ENCODE measurements at regions not wholly inside any gene's neighbourhood (a gene's known extent, or its start where the extent isn't known, plus 50 kb on each side); places are given as distances from the start of the nearest gene placed in this dataset.

DNA sequence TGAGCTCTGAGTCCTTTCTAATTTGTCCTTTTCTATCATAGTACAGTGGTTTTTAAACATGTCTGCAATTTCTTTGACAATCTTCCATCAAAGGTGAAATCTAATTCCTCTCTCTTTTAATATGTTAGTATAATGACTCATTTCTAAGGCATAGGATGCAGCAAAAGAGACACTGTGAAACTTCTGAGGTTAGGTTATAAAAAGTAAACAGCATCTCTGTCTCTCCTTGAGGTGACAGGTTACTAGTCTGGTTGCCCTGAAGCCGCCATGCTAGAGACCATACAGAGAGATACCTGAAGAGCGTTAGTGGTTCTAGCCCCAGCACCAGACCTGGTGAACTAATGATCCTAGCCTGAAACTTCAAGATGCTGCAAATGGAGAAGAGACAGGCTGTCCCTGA lies 114.3 kb downstream of the PPM1A start:
- Histone ChIP-seq H3K27ac (ENCODE audit: insufficient read depth in 1 of 2, low read depth in 1 of 2, low read length in 2 of 2, poor library complexity in 1 of 2, severe bottlenecking in 2 of 2) (no peak overlapping the region), H3K36me3 (ENCODE audit: control insufficient read depth in 4 of 4, insufficient read depth in 4 of 4, low read length in 3 of 4) (no peaks in the 10 kb centered on the region), H3K27me3 (replicated peaks in 2 of 5; ENCODE audit: control insufficient read depth in 4 of 5, insufficient read depth in 5 of 5, low read length in 4 of 5) (peaks cover 0 to 5% (median 0%) of the 10 kb centered on the region in 5 experiments), H3K4me1 (ENCODE audit: control extremely low read depth in 1 of 4, control insufficient read depth in 4 of 4, insufficient read depth in 4 of 4, low read length in 3 of 4) (no peaks in the 10 kb centered on the region), H3K4me3 (ENCODE audit: control insufficient read depth in 1 of 7, extremely low read depth in 1 of 7, insufficient read depth in 4 of 7, low read depth in 2 of 7, low read length in 6 of 7) (no peak overlapping the region), H3K9me3 (ENCODE audit: control extremely low read depth in 1 of 5, control insufficient read depth in 4 of 5, insufficient read depth in 2 of 5, low read depth in 1 of 5, low read length in 4 of 5) (no peaks in the 10 kb centered on the region)
- 95% methylated on average over 2 of the region's 2 CpGs for WGBS (ENCODE audit: insufficient coverage)
- CTCF ChIA-PET, result no interaction called here
- POLR2A ChIA-PET, result no interaction called here
- no peak for DNase-seq

DNA sequence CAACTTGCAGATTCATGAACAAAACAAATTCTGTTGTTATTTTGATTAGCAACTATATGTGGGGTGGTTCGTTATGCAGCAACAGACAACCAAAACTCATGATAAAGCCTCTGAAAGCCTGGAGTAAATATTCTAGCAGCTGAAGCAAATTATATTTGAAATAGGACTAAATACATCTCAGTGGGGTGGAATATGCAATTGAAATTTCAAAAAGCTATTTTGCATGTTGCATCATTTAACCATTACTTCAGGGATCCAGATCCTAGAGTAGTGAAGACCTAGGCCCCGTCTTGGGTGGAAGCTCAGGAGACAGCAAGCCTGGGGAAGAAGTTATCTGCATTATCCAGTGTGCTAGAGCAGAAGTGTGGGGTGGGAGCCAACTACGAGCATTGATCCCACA lies 114.7 kb downstream of the PPM1A start:
- Histone ChIP-seq H3K9me3 (ENCODE audit: control extremely low read depth in 1 of 5, control insufficient read depth in 4 of 5, insufficient read depth in 2 of 5, low read depth in 1 of 5, low read length in 4 of 5) (no peaks in the 10 kb centered on the region), H3K4me3 (ENCODE audit: control insufficient read depth in 1 of 7, extremely low read depth in 1 of 7, insufficient read depth in 4 of 7, low read depth in 2 of 7, low read length in 6 of 7) (no peak overlapping the region), H3K27me3 (replicated peaks in 2 of 5; ENCODE audit: control insufficient read depth in 4 of 5, insufficient read depth in 5 of 5, low read length in 4 of 5) (peaks cover 0 to 5% (median 0%) of the 10 kb centered on the region in 5 experiments), H3K4me1 (ENCODE audit: control extremely low read depth in 1 of 4, control insufficient read depth in 4 of 4, insufficient read depth in 4 of 4, low read length in 3 of 4) (no peaks in the 10 kb centered on the region), H3K27ac (ENCODE audit: insufficient read depth in 1 of 2, low read depth in 1 of 2, low read length in 2 of 2, poor library complexity in 1 of 2, severe bottlenecking in 2 of 2) (no peak overlapping the region), H3K36me3 (ENCODE audit: control insufficient read depth in 4 of 4, insufficient read depth in 4 of 4, low read length in 3 of 4) (no peaks in the 10 kb centered on the region)
- ChIA-PET CTCF (no interaction called here), POLR2A (no interaction called here)
- 100% methylated on average over 3 of the region's 3 CpGs for WGBS (ENCODE audit: insufficient coverage)
- DNase-seq, result no peak

DNA sequence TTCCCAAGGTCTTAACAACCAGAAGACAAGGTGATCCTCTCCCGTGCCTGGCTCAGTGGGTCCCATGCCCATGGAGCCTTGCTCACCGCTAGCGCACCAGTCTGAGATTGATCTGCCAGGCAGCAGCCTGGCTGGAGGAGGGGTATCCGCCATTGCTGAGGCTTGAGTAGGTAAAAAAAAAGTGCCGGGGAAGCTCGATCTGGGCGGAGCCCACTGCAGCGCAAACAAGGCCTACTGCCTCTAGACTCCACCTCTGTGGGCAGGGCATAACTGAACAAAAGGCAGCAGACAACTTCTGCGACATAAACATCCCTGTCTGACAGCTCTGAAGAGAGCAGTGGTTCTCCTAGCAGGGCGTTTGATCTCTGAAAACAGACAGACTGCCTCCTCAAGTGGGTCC lies 104.0 kb downstream of the C14orf39 start:
- 92% methylated on average over 8 of the region's 10 CpGs for WGBS (ENCODE audit: insufficient coverage)
- Histone ChIP-seq H3K4me1 (ENCODE audit: control extremely low read depth in 1 of 4, control insufficient read depth in 4 of 4, insufficient read depth in 4 of 4, low read length in 3 of 4) (no peaks in the 10 kb centered on the region), H3K9me3 (ENCODE audit: control extremely low read depth in 1 of 5, control insufficient read depth in 4 of 5, insufficient read depth in 2 of 5, low read depth in 1 of 5, low read length in 4 of 5) (peaks cover 0 to 2% (median 0%) of the 10 kb centered on the region in 5 experiments), H3K36me3 (ENCODE audit: control insufficient read depth in 4 of 4, insufficient read depth in 4 of 4, low read length in 3 of 4) (no peaks in the 10 kb centered on the region), H3K27me3 (replicated peaks in 2 of 5; ENCODE audit: control insufficient read depth in 4 of 5, insufficient read depth in 5 of 5, low read length in 4 of 5) (peaks cover 0 to 2% (median 0%) of the 10 kb centered on the region in 5 experiments), H3K27ac (ENCODE audit: insufficient read depth in 1 of 2, low read depth in 1 of 2, low read length in 2 of 2, poor library complexity in 1 of 2, severe bottlenecking in 2 of 2) (no peak overlapping the region), H3K4me3 (ENCODE audit: control insufficient read depth in 1 of 7, extremely low read depth in 1 of 7, insufficient read depth in 4 of 7, low read depth in 2 of 7, low read length in 6 of 7) (no peak overlapping the region)
- ChIA-PET CTCF (no interaction called here), POLR2A (no interaction called here)
- DNase-seq, result no peak

Data from common myeloid progenitor, CD34-positive (primary cell).